Colonic mucosa (tissue), 4 donors: ENCODE measurements at regions not wholly inside any gene's neighbourhood (a gene's known extent, or its start where the extent isn't known, plus 50 kb on each side); places are given as distances from the start of the nearest gene placed in this dataset.

ENCODE experiments used
- DNase-seq: peaks from one replicate; pipeline ENCODE4 v3.0.0-alpha.2; 2020
- H3K27ac ChIP-seq: fragments of 200-600 bp; one replicate; pipeline ENCODE4 v1.8.0; 2021
- H3K27me3 ChIP-seq: fragments of 200-600 bp; one replicate; pipeline ENCODE4 v1.8.0; 2021
- H3K36me3 ChIP-seq: fragments of 200-600 bp; one replicate; pipeline ENCODE4 v1.8.0; 2021
- H3K4me1 ChIP-seq: fragments of 200-600 bp; one replicate; pipeline ENCODE4 v1.8.0; 2021; ENCODE audit warnings: mild to moderate bottlenecking
- H3K4me3 ChIP-seq: fragments of 200-600 bp; one replicate; pipeline ENCODE4 v1.8.0; 2021
- H3K9ac ChIP-seq, 2 donors: one replicate each; pipeline ENCODE4 v1.7.0; 2013; ENCODE audit warnings: control low read depth in 2 of 2, low read depth in 2 of 2, low read length in 2 of 2
- H3K9me3 ChIP-seq: fragments of 200-600 bp; one replicate; pipeline ENCODE4 v1.8.0; 2021
- intact Hi-C: fragments of 100-400 bp; cut with DNase I; formaldehyde crosslinking; loops from one replicate; pipeline ENCODE4 v1.14.1; 2022
- TF ChIP-seq, protein P1 (sequence below): fragments of 200-600 bp; IDR thresholded peaks from one replicate; pipeline ENCODE4 v1.8.0; 2022; ENCODE audit warnings: antibody characterized with exemption, mild to moderate bottlenecking
- donor health status: healthy.
- donor health status: DM: no; HTN: no; CAD: no.
- donor health status: DM: no; HTN: no; CAD: no.

GRCh38 chr22:27238935-27239510, 562.5 kb downstream of the MN1 start:
- DNase-seq, result no peak
- no peak overlapping the region for H3K27ac ChIP-seq
- H3K4me1 ChIP-seq, result no peaks in the 10 kb centered on the region
- TF ChIP-seq, protein P1, sequence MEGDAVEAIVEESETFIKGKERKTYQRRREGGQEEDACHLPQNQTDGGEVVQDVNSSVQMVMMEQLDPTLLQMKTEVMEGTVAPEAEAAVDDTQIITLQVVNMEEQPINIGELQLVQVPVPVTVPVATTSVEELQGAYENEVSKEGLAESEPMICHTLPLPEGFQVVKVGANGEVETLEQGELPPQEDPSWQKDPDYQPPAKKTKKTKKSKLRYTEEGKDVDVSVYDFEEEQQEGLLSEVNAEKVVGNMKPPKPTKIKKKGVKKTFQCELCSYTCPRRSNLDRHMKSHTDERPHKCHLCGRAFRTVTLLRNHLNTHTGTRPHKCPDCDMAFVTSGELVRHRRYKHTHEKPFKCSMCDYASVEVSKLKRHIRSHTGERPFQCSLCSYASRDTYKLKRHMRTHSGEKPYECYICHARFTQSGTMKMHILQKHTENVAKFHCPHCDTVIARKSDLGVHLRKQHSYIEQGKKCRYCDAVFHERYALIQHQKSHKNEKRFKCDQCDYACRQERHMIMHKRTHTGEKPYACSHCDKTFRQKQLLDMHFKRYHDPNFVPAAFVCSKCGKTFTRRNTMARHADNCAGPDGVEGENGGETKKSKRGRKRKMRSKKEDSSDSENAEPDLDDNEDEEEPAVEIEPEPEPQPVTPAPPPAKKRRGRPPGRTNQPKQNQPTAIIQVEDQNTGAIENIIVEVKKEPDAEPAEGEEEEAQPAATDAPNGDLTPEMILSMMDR, result no peak
- H3K9me3 ChIP-seq, result no peaks in the 10 kb centered on the region
- H3K27me3 ChIP-seq, result no peaks in the 10 kb centered on the region
- no peak overlapping the region for H3K4me3 ChIP-seq
- intact Hi-C loops, result no loop called here
- no peaks in the 10 kb centered on the region for H3K36me3 ChIP-seq
- H3K9ac ChIP-seq, result no peak overlapping the region

DNA sequence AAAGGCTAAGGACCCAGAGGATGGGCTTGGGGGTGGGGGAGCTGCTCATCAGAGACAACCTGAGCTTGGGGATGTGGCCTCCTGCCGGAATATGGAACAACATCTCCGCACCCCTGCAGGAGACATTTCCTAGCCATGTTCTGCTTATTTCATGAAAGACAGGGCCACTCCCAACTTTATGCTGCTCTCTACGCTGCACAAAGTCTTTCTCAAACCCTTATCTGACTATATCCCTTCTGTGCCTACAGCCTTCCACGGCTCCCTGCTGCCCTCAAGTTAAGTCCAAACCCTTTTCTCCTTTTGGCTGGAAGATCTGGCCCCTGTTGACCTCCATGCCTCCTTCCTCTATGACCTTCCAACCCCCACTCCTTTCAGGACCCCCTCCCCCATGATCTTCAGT, 562.0 kb downstream of the MN1 start:
- intact Hi-C loops, result no loop called here
- Histone ChIP-seq H3K27ac (no peak overlapping the region), H3K9ac (no peak overlapping the region), H3K4me3 (no peak overlapping the region), H3K36me3 (no peaks in the 10 kb centered on the region), H3K4me1 (no peaks in the 10 kb centered on the region), H3K9me3 (no peaks in the 10 kb centered on the region), H3K27me3 (no peaks in the 10 kb centered on the region)
- TF ChIP-seq, protein P1, result no peak
- DNase-seq, result no peak

GRCh38 chr22:27240298-27241075, 561.1 kb downstream of the MN1 start:
- H3K4me3 ChIP-seq, result no peak overlapping the region
- no peak overlapping the region for H3K9ac ChIP-seq
- no peaks in the 10 kb centered on the region for H3K4me1 ChIP-seq
- no peaks in the 10 kb centered on the region for H3K9me3 ChIP-seq
- no peaks in the 10 kb centered on the region for H3K27me3 ChIP-seq
- H3K36me3 ChIP-seq, result no peaks in the 10 kb centered on the region
- no peak for DNase-seq
- intact Hi-C loops, result no loop called here
- TF ChIP-seq, protein P1, result no peak
- no peak overlapping the region for H3K27ac ChIP-seq

DNA sequence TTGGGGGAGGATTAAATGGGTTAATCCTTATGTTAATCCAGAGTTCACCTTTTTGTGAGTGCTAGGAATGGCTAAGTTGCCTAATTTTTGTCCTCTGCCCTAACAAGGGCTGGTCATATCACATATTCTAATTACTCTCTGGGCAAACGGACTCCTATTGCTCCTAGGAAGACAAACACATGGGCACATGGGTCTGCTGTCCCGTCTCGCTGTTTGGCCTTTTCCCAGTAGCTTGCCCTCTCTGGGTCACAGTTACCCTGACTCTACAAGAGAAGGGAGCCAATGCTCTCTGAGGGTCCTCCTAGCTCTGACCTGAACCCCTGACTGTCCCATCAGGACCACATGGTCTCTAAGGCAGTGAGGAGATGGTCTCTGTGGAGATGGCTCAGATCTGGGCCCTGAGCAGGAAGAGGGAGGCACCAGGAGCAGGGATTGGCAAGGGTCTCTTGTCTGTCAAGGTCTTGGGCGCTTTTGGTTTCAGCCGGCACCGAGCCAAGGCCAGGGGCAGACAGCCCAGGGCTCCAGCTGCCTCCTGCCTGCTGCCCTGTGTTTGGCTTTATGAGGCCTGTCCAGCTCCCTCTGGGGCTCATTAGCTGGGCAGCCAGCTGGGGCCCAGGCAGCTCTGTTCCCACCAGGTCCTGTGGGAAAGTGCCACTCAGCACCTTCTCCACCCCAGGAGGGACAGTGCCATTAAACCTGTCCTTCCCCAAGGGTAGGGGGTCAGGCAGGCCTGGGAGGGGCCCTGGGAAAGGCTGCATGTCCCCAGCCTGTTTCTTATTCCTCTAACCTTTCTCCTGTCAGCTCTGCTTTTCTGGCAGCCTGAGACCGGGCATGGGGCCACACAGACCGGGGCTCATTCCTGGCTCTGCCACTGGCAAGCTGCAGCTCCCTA, 559.9 kb downstream of the MN1 start:
- Histone ChIP-seq H3K9me3 (no peaks in the 10 kb centered on the region), H3K27me3 (no peaks in the 10 kb centered on the region), H3K36me3 (no peaks in the 10 kb centered on the region), H3K27ac (no peak overlapping the region), H3K4me1 (no peaks in the 10 kb centered on the region), H3K9ac (no peak overlapping the region), H3K4me3 (no peak overlapping the region)
- DNase-seq, result no peak
- TF ChIP-seq, protein P1, result no peak
- intact Hi-C loops, result no loop called here

GRCh38 chr22:27242474-27242873, 559.1 kb downstream of the MN1 start:
- Histone ChIP-seq H3K9me3 (no peaks in the 10 kb centered on the region), H3K36me3 (no peaks in the 10 kb centered on the region), H3K9ac (no peak overlapping the region), H3K27ac (no peak overlapping the region), H3K4me1 (no peaks in the 10 kb centered on the region), H3K4me3 (no peak overlapping the region), H3K27me3 (no peaks in the 10 kb centered on the region)
- no peak for DNase-seq
- intact Hi-C loops, result no loop called here
- TF ChIP-seq, protein P1, result no peak
